ENCODE measurements at regions not wholly inside any gene's neighbourhood (a gene's known extent, or its start where the extent isn't known, plus 50 kb on each side); places are given as distances from the start of the nearest gene placed in this dataset.

DNA sequence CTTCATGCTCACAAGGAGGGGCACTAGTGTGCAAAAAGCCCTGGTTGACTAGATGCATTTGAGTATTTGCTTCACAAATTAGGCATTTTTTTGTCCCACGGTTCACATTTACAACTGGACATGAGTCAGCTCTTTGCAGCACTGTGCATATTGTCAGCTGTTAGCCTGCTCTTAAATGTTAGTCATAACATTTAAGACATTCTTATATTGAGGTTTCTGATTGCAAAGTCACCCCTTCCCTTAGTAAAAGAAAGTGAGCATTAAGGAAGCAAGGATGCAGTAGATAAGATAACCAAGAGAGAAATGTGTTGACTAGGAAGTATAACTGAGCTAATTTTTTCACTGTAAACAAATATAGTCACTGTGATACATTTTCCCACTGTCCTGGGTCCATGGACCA, 132.6 kb upstream of the CTTNBP2NL start:
- DNase-seq (ENCODE audit: low read depth in 2 of 3, low spot score in 1 of 3), result no peak

DNA sequence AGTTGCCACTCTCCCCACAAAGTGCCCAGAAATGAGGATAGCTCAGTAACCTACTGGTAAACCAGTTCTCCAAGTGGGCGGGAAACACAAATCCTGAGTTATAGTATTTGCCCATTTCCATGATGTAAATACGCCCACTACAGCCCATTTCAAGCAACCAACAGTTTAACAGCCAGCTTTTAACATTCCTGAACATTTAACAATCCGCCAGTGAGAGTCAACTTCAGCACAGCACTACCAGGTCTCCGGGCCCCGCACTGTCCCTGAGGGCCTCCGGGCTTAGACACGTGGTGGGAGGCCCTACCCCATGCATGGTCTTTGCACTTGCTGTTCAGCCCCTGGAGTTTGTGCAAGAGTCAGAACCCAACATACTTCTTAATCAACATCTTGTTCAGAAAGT, 132.0 kb upstream of the CTTNBP2NL start:
- no peak for DNase-seq (ENCODE audit: low read depth in 2 of 3, low spot score in 1 of 3)

DNA sequence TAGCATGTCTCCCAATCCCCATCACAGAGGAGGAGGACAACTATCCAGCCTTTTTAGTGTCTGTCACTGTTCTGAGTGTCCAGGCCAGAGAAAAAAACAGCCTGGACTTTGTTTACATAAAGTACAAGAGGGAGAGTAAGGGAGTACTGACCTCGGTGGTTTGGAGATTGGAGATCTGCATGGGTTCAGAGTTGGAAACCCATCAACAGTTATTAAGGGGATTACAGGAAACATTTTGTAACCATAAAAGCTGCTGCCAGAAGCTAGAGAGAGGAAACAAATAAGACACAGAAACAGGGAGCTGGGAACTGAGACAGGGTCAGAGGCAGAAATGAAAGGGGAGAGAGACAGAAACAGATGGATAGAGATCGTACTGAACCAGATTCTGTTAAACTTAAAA, 131.5 kb upstream of the CTTNBP2NL start:
- no peak for DNase-seq (ENCODE audit: low read depth in 2 of 3, low spot score in 1 of 3)

DNA sequence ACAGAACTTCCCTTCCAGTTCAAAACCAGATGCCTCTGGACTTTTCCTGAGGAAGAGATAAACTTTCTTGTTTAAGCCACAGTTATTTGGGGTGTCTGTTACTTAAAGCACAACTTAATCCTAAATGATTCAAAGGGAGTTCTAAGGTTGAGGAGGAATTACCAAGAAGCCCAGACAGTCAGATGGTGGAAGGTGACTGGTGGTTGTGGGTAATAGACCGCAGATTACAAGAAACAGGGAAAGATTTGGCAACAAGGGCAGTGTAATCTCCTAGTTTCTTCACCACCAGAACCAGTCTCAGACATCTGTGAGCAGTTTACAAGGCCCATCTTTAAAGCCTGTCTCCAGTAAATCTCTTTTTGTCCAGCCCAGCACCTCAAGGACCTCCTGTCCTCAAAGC, 130.1 kb upstream of the CTTNBP2NL start:
- no peak for DNase-seq (ENCODE audit: low read depth in 2 of 3, low spot score in 1 of 3)

DNA sequence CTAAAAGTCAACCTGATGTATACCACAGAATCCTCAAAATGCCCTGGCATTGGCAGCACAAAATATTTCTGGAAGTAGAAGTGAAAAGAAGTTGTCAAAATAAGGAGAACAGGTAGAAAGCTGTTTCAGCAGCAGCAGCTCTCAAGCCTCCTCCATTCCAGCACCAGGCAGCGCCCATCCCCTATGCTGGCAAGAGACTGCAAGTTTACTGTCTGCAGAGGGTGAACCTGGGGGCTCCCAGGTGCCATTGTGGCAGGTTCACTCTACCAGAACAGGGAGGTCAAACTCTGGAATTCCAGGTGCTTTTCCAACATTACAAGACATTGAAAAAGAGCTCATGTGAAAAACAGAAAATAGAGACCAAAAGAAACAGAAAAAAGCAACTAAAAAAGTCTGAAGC, 128.8 kb upstream of the CTTNBP2NL start:
- no peak for DNase-seq (ENCODE audit: low read depth in 2 of 3, low spot score in 1 of 3)

DNA sequence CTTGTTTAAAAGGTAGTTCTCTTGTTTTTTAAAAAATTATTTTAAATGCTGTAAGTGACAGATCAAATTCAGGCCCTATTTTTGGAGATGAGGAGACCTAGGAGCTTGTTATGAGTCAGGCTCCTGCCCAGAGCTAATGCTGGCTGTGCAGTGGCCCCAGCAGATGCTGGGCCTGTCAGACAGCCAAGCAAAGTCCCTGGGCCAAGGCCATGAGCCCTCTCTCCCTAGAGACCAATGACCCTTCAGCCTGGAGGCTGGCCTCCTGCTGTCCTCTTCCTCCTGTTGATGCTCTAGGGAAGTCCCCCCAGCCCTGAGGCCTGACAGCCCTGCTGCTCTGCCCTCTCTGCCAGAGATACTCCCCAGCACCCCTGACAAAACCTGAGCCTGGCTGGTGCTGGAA, 128.1 kb upstream of the CTTNBP2NL start:
- DNase-seq (ENCODE audit: low read depth in 2 of 3, low spot score in 1 of 3), result no peak

DNA sequence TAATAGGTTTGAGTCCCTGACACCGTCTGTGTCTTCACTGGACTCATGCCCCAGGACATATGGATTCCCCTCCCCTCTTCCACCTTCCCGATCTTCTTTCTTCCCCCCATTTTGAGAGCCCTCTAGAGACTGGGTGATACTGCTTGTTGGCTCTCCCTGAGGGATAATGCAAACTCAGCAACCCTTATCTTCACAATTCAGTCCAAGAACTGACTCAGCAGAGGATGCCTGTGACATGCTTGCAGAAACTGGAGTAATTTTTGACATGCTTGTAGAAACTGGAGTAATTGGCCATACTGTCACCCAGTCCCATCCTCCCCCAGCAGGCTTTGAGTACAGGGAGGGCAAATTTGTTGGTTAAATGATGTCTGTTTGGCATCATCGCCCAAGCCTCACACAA, 127.6 kb upstream of the CTTNBP2NL start:
- DNase-seq (ENCODE audit: low read depth in 2 of 3, low spot score in 1 of 3), result no peak

DNA sequence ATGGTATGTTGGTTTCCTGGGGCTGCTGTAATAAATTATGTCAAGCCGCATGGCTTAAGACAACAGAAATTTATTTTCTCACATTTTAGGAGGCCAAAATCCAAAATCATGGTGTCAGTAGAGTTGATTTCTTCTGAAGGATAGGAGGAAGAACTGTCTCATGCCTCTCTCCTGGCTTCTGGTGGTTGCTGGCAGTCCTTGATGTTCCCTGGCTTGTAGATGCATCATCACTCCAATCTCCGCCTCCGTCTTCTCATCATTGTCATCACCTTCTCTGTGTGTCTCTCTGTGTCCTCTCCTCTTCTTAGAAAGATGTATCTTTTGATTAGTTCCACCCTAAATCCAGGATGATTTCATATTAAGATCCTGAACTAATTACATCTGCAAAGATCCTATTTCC, 124.7 kb upstream of the CTTNBP2NL start:
- DNase-seq (ENCODE audit: low read depth in 2 of 3, low spot score in 1 of 3), result no peak

DNA sequence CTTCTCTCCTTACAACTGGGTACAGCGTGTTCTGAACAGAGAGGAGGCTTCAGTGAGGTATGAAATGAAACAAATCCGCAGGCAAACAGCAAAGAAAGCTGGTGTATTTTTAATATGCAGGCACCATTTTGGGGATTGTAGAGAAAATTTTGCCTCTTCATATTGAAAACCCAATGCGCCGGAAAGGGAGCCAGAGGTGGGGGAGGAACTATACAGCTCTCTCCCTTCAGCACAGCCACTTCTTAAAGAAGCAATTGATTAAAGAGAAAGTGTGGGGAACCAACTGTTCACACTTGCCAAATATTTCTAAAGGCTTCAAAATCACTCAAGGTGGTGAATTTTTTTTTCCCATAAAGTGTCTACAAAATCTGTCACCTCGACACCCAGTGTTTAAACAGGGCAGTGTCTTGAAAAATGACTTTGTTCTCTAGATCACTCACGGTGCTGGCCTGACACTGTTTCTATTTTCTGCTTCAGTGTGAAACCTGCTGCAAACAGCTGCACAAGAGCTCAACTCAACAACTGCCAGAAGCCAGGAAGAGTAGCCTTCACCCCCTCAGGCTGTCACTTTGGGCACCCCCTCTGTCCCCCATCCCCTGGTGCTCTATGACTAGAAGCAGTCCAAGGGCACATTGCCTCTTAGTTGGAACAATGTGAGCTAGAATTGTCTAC, 123.8 kb upstream of the CTTNBP2NL start:
- no peak for DNase-seq (ENCODE audit: low read depth in 2 of 3, low spot score in 1 of 3)

- DNase-seq (ENCODE audit: low read depth in 2 of 3, low spot score in 1 of 3), result no peak
Measured at GRCh38 chr1:112284796-112285195, 111.2 kb upstream of the CTTNBP2NL start.

GRCh38 chr1:112285316-112285715, 110.7 kb upstream of the CTTNBP2NL start:
- no peak for DNase-seq (ENCODE audit: low read depth in 2 of 3, low spot score in 1 of 3)

- no peak for DNase-seq (ENCODE audit: low read depth in 2 of 3, low spot score in 1 of 3)
Measured at GRCh38 chr1:112285746-112286145, 110.3 kb upstream of the CTTNBP2NL start.

DNA sequence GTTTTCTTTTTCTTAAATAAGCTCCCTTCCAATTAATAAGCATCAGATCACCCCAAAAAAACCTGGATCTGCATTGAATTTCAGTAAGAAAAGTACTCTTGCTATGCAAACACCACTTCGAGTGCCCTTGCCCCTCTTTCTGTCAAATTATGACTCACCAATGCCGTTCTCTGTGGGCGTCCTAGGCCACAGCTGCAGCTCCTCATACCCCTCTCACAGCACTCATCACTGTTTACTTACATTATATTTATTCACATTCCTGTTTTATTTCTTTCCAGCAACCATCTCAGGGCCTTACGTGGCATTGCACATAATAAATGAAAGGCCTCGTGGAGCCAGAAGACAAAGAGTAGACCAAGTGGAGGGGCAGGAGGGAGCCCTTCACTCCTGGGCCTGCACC, 99.1 kb upstream of the CTTNBP2NL start:
- no peak for DNase-seq (ENCODE audit: low read depth in 2 of 3, low spot score in 1 of 3)

GRCh38 chr1:112297536-112297935, 98.5 kb upstream of the CTTNBP2NL start:
- no peak for DNase-seq (ENCODE audit: low read depth in 2 of 3, low spot score in 1 of 3)

GRCh38 chr1:112298558-112298957, 97.5 kb upstream of the CTTNBP2NL start:
- DNase-seq (ENCODE audit: low read depth in 2 of 3, low spot score in 1 of 3), result peak in 1 of 3 donors; percentile 5

DNA sequence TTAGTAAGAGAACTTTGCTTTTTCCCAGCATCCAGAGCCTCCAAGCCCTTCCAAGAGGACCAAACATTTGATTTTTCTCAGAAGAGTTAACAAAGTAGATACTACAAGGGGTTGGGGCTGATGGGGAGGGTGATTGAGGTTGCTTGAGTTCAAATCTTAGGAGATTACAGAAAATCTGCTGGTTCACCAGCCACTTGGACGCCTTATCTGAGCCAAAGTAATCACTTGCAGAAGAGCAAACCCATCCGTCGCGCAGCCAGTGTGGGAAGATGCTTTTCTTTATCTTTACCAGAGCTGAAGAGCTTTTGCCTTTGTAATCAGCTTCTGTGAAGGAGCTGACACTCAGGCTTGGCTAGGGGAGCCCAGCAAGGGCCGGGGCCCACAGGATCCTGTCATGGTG, 91.9 kb upstream of the CTTNBP2NL start:
- no peak for DNase-seq (ENCODE audit: low read depth in 2 of 3, low spot score in 1 of 3)

GRCh38 chr1:112304612-112305011, 91.4 kb upstream of the CTTNBP2NL start:
- DNase-seq (ENCODE audit: low read depth in 2 of 3, low spot score in 1 of 3), result no peak

- no peak for DNase-seq (ENCODE audit: low read depth in 2 of 3, low spot score in 1 of 3)
Measured at GRCh38 chr1:112307930-112308591, 88.0 kb upstream of the CTTNBP2NL start.

- DNase-seq (ENCODE audit: low read depth in 2 of 3, low spot score in 1 of 3), result no peak
Measured at GRCh38 chr1:112308716-112309115, 87.3 kb upstream of the CTTNBP2NL start.

DNA sequence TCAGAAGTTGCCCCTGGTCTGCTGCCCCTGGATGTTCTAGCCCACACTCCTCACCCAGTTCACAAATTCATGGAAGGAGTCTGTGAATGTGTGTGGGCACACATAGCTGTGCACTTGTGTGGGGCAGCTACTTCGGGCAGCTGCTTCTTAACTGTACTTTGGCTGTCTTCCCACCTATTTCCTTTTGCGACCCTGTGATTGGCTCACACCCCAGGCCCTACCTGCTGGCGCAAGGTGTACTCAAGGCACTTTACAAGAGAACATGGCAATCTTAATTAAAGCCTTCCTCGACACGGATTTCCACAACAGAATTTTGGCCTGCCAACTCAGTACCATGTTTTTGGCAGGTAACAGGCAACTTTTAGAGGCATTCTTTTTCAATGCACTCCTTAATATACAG, 86.5 kb upstream of the CTTNBP2NL start:
- no peak for DNase-seq (ENCODE audit: low read depth in 2 of 3, low spot score in 1 of 3)

DNA sequence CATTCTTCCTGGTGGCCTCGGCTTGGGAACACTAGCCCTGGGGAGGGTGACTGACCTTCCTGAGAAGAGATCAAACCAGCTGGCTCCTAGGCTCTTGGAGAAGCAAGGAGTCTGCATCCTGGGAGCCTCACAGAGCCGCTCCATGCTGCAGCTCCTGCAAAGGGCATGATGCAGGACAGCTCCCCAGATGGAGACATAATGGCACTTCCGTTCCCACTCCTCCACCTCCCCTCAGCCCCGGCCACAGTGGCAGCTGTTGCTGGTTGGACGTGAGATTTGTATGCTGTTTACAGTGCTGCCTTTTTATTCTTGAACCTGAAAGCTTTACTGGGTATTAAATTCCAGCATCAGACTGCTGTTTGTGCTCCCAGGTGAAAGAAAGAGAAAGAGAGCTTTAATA, 83.7 kb upstream of the CTTNBP2NL start:
- DNase-seq (ENCODE audit: low read depth in 2 of 3, low spot score in 1 of 3), result no peak

DNA sequence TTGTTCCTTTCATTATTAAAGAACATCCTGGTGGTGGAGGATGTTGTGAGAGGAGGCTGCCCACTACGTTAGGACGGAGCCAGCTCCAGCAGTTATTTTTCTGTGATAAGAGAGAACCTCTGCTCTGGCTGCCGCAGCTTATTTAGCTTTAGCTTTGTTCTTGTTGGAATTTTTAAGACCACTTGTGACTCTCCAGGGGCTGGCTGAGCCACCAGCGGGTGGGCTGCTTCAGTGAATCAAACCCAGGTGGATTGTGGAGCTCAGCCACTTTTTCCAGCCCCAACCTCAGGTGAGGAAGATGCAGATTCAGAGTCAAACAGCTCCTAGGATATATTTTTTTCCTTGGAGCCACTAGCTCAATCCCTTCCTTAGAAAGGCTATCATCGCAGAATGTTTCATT, 83.1 kb upstream of the CTTNBP2NL start:
- no peak for DNase-seq (ENCODE audit: low read depth in 2 of 3, low spot score in 1 of 3)

- no peak for DNase-seq (ENCODE audit: low read depth in 2 of 3, low spot score in 1 of 3)
Measured at GRCh38 chr1:112316254-112316913, 79.6 kb upstream of the CTTNBP2NL start.
